Activated naive CD8-positive, alpha-beta T cell treated with anti-CD3 and anti-CD28 coated beads, Interleukin-2, amount 10 ng/mL, durations not matched to agents 7 days and 5 days (primary cell): ENCODE measurements at regions not wholly inside any gene's neighbourhood (a gene's known extent, or its start where the extent isn't known, plus 50 kb on each side); places are given as distances from the start of the nearest gene placed in this dataset.

Experiments used
- ATAC-seq: fragments of 150-1000 bp; cut with Tn5 transposase; one replicate; pipeline ENCODE4 v1.10.0; 2021; ENCODE audit warnings: low read depth, moderate library complexity
- POLR2A ChIA-PET: fragments of 350-600 bp; sonication (Branson Sonifier 250); formaldehyde crosslinking; loops from one replicate; lab custom pipeline; 2021; ENCODE audit warnings: antibody characterized with exemption; lab: Charles Lee
- DNase-seq: peaks from one replicate; pipeline ENCODE4 v3.0.0; 2021
- H3K27ac Mint-ChIP-seq: one replicate; pipeline ENCODE4 v1.8.0; 2022; ENCODE audit warnings: mild to moderate bottlenecking, mixed read lengths
- H3K27me3 Mint-ChIP-seq: one replicate; pipeline ENCODE4 v1.8.0; 2022; ENCODE audit warnings: mild to moderate bottlenecking, moderate library complexity, mixed read lengths
- H3K36me3 Mint-ChIP-seq: one replicate; pipeline ENCODE4 v1.8.0; 2021; ENCODE audit warnings: mild to moderate bottlenecking, mixed read lengths
- H3K4me1 Mint-ChIP-seq: one replicate; pipeline ENCODE4 v1.8.0; 2021; ENCODE audit warnings: mixed read lengths
- H3K4me3 Mint-ChIP-seq: one replicate; pipeline ENCODE4 v1.8.0; 2022; ENCODE audit warnings: mild to moderate bottlenecking, moderate library complexity, mixed read lengths
- H3K9me3 Mint-ChIP-seq: one replicate; pipeline ENCODE4 v1.8.0; 2021; ENCODE audit warnings: mixed read lengths

GRCh38 chr15:100703032-100703578 lies 100.7 kb downstream of the ASB7 start:
- DNase-seq, result no peak
- H3K27ac Mint-ChIP-seq, result no peak overlapping the region
- POLR2A ChIA-PET, result no interaction called here
- H3K36me3 Mint-ChIP-seq, result no peaks in the 10 kb centered on the region
- H3K4me3 Mint-ChIP-seq, result no peak overlapping the region
- peaks cover 27% of the 10 kb centered on the region for H3K27me3 Mint-ChIP-seq
- ATAC-seq, result peak; percentile 80
- no peaks in the 10 kb centered on the region for H3K9me3 Mint-ChIP-seq
- H3K4me1 Mint-ChIP-seq, result peaks cover 9% of the 10 kb centered on the region

GRCh38 chr15:100703671-100704070 lies 101.3 kb downstream of the ASB7 start:
- no peak for ATAC-seq
- POLR2A ChIA-PET, result no interaction called here
- Mint-ChIP-seq H3K4me1 (peaks cover 9% of the 10 kb centered on the region), H3K27me3 (peaks cover 24% of the 10 kb centered on the region), H3K36me3 (no peaks in the 10 kb centered on the region), H3K27ac (no peak overlapping the region), H3K4me3 (no peak overlapping the region), H3K9me3 (no peaks in the 10 kb centered on the region)
- DNase-seq, result no peak

- Mint-ChIP-seq H3K4me3 (no peak overlapping the region), H3K36me3 (no peaks in the 10 kb centered on the region), H3K27me3 (peaks cover 20% of the 10 kb centered on the region), H3K9me3 (no peaks in the 10 kb centered on the region), H3K4me1 (peaks cover 9% of the 10 kb centered on the region), H3K27ac (no peak overlapping the region)
- POLR2A ChIA-PET, result no interaction called here
- no peak for ATAC-seq
- DNase-seq, result no peak
These were observed 102.1 kb downstream of the ASB7 start for GRCh38 chr15:100704281-100705055.

- POLR2A ChIA-PET, result no interaction called here
- Mint-ChIP-seq H3K9me3 (peaks cover 4% of the 10 kb centered on the region), H3K27me3 (peaks cover 17% of the 10 kb centered on the region), H3K4me3 (no peak overlapping the region), H3K36me3 (peaks cover 1% of the 10 kb centered on the region), H3K4me1 (peaks cover 9% of the 10 kb centered on the region), H3K27ac (no peak overlapping the region)
- ATAC-seq, result no peak
- DNase-seq, result no peak
These were observed 102.7 kb downstream of the ASB7 start for GRCh38 chr15:100705065-100705464.

- no peak overlapping the region for H3K27ac Mint-ChIP-seq
- H3K9me3 Mint-ChIP-seq, result peaks cover 6% of the 10 kb centered on the region
- no peak overlapping the region for H3K4me3 Mint-ChIP-seq
- DNase-seq (no peak), ATAC-seq (no peak)
- peaks cover 14% of the 10 kb centered on the region for H3K27me3 Mint-ChIP-seq
- H3K4me1 Mint-ChIP-seq, result peaks cover 9% of the 10 kb centered on the region
- POLR2A ChIA-PET, result no interaction called here
- peaks cover 2% of the 10 kb centered on the region for H3K36me3 Mint-ChIP-seq
These were observed 103.5 kb downstream of the ASB7 start for GRCh38 chr15:100705841-100706240.

- H3K4me3 Mint-ChIP-seq, result no peak overlapping the region
These were observed 104.8 kb downstream of the ASB7 start for GRCh38 chr15:100707229-100707628.

GRCh38 chr15:100708916-100709315 lies 106.5 kb downstream of the ASB7 start:
- Mint-ChIP-seq H3K27me3 (no peaks in the 10 kb centered on the region), H3K9me3 (peaks cover 6% of the 10 kb centered on the region), H3K4me3 (no peak overlapping the region), H3K27ac (no peak overlapping the region), H3K36me3 (peaks cover 2% of the 10 kb centered on the region), H3K4me1 (peaks cover 2% of the 10 kb centered on the region)
- ATAC-seq (no peak), DNase-seq (no peak)
- POLR2A ChIA-PET, result no interaction called here

More at GRCh38 chr15:100707229-100707628, 104.8 kb downstream of the ASB7 start:
- peaks cover 9% of the 10 kb centered on the region for H3K4me1 Mint-ChIP-seq
- peaks cover 6% of the 10 kb centered on the region for H3K9me3 Mint-ChIP-seq
- H3K27ac Mint-ChIP-seq, result no peak overlapping the region
- POLR2A ChIA-PET, result no interaction called here
- ATAC-seq, result no peak
- peaks cover 4% of the 10 kb centered on the region for H3K27me3 Mint-ChIP-seq
- H3K36me3 Mint-ChIP-seq, result peaks cover 2% of the 10 kb centered on the region
- DNase-seq, result no peak

- peaks cover 2% of the 10 kb centered on the region for H3K36me3 Mint-ChIP-seq
- H3K4me1 Mint-ChIP-seq, result peaks cover 2% of the 10 kb centered on the region
- H3K27ac Mint-ChIP-seq, result no peak overlapping the region
- no peak overlapping the region for H3K4me3 Mint-ChIP-seq
- POLR2A ChIA-PET, result no interaction called here
- peaks cover 6% of the 10 kb centered on the region for H3K9me3 Mint-ChIP-seq
- ATAC-seq (no peak), DNase-seq (no peak)
- no peaks in the 10 kb centered on the region for H3K27me3 Mint-ChIP-seq
These were observed 107.8 kb downstream of the ASB7 start for GRCh38 chr15:100710222-100710621.

GRCh38 chr15:100710744-100711515 lies 108.5 kb downstream of the ASB7 start:
- peaks cover 6% of the 10 kb centered on the region for H3K9me3 Mint-ChIP-seq
- H3K4me3 Mint-ChIP-seq, result no peak overlapping the region
- H3K4me1 Mint-ChIP-seq, result peaks cover 2% of the 10 kb centered on the region
- DNase-seq, result no peak
- POLR2A ChIA-PET, result no interaction called here
- peaks cover 2% of the 10 kb centered on the region for H3K36me3 Mint-ChIP-seq
- no peak overlapping the region for H3K27ac Mint-ChIP-seq
- no peak for ATAC-seq
- H3K27me3 Mint-ChIP-seq, result no peaks in the 10 kb centered on the region

GRCh38 chr15:100711516-100712021 lies 109.2 kb downstream of the ASB7 start:
- peaks cover 2% of the 10 kb centered on the region for H3K4me1 Mint-ChIP-seq
- no peaks in the 10 kb centered on the region for H3K27me3 Mint-ChIP-seq
- H3K27ac Mint-ChIP-seq, result no peak overlapping the region
- peaks cover 6% of the 10 kb centered on the region for H3K9me3 Mint-ChIP-seq
- H3K4me3 Mint-ChIP-seq, result no peak overlapping the region
- DNase-seq (no peak), ATAC-seq (no peak)
- POLR2A ChIA-PET, result no interaction called here
- H3K36me3 Mint-ChIP-seq, result peaks cover 2% of the 10 kb centered on the region

- Mint-ChIP-seq H3K4me1 (peaks cover 2% of the 10 kb centered on the region), H3K27me3 (no peaks in the 10 kb centered on the region), H3K4me3 (no peak overlapping the region), H3K27ac (no peak overlapping the region), H3K36me3 (peaks cover 2% of the 10 kb centered on the region), H3K9me3 (peaks cover 6% of the 10 kb centered on the region)
- ATAC-seq (no peak), DNase-seq (no peak)
- POLR2A ChIA-PET, result no interaction called here
These were observed 109.8 kb downstream of the ASB7 start for GRCh38 chr15:100712226-100712625.

GRCh38 chr15:100713163-100713867 lies 110.9 kb downstream of the ASB7 start:
- H3K4me3 Mint-ChIP-seq, result no peak overlapping the region
- POLR2A ChIA-PET, result no interaction called here
- no peak for ATAC-seq
- no peaks in the 10 kb centered on the region for H3K4me1 Mint-ChIP-seq
- no peak overlapping the region for H3K27ac Mint-ChIP-seq
- peaks cover 2% of the 10 kb centered on the region for H3K36me3 Mint-ChIP-seq
- no peak for DNase-seq
- peaks cover 2% of the 10 kb centered on the region for H3K27me3 Mint-ChIP-seq
- H3K9me3 Mint-ChIP-seq, result peaks cover 6% of the 10 kb centered on the region
